ENCODE measurements at regions not wholly inside any gene's neighbourhood (a gene's known extent, or its start where the extent isn't known, plus 50 kb on each side); places are given as distances from the start of the nearest gene placed in this dataset.

- TF ChIP-seq CTCF (IDR thresholded peaks at IDR 0.05): no peak
Measured at GRCh38 chr14:100654025-100654813, 67.0 kb upstream of the BEGAIN start.

GRCh38 chr14:100654814-100655740, 67.9 kb upstream of the BEGAIN start:
- TF ChIP-seq CTCF (IDR thresholded peaks at IDR 0.05): peak; percentile 83

- no peak for TF ChIP-seq CTCF (IDR thresholded peaks at IDR 0.05)
Measured at GRCh38 chr14:100655741-100656085, 68.5 kb upstream of the BEGAIN start.

GRCh38 chr14:100656996-100657395, 69.7 kb upstream of the DLK1 start:
- no peak for TF ChIP-seq CTCF (IDR thresholded peaks at IDR 0.05)

GRCh38 chr14:100657780-100658179, 68.9 kb upstream of the DLK1 start:
- TF ChIP-seq CTCF (IDR thresholded peaks at IDR 0.05): no peak

GRCh38 chr14:100658181-100658886, 68.4 kb upstream of the DLK1 start:
- TF ChIP-seq CTCF (IDR thresholded peaks at IDR 0.05): no peak

- no peak for TF ChIP-seq CTCF (IDR thresholded peaks at IDR 0.05)
Measured at GRCh38 chr14:100659345-100660001, 67.2 kb upstream of the DLK1 start.
